Heart right ventricle (tissue), 16 donors: ENCODE measurements at regions not wholly inside any gene's neighbourhood (a gene's known extent, or its start where the extent isn't known, plus 50 kb on each side); places are given as distances from the start of the nearest gene placed in this dataset.

ENCODE experiments used
- ATAC-seq, 8 donors: fragments of 200-7000 bp; cut with Tn5 transposase; one replicate each; pipeline ENCODE4 v1.9.1; 2020; ENCODE audit warnings: mild to moderate bottlenecking in 8 of 8, moderate library complexity in 8 of 8, moderate number of reproducible peaks in 1 of 8
- DNase-seq, 2 donors: peaks; one replicate each; pipeline ENCODE4 v3.0.0-alpha.2; 2020
- H3K27ac ChIP-seq, 10 donors: fragments of 200-600 bp; sonication (generic) in 2 of 10; one replicate each; pipeline versions ENCODE4 v1.5.0 to v1.8.0; 2020 to 2022; ENCODE audit warnings: mild to moderate bottlenecking in 3 of 10
- H3K27me3 ChIP-seq, 7 donors: fragments of 200-600 bp; one replicate each; pipeline ENCODE4 v1.8.0; 2021 to 2022; ENCODE audit warnings: mild to moderate bottlenecking in 2 of 7
- H3K36me3 ChIP-seq, 9 donors: fragments of 200-600 bp; sonication (generic) in 1 of 9; one replicate each; pipeline versions ENCODE4 v1.5.0 to v1.8.0; 2020 to 2022; ENCODE audit warnings: mild to moderate bottlenecking in 2 of 9
- H3K4me1 ChIP-seq, 9 donors: fragments of 200-600 bp; sonication (generic) in 1 of 9; one replicate each; pipeline versions ENCODE4 v1.5.0 to v1.8.0; 2020 to 2022; ENCODE audit warnings: mild to moderate bottlenecking in 4 of 9
- H3K4me3 ChIP-seq, 10 donors: fragments of 200-600 bp; sonication (generic) in 2 of 10; one replicate each; pipeline versions ENCODE4 v1.5.0 to v1.8.0; 2020 to 2022; ENCODE audit warnings: mild to moderate bottlenecking in 7 of 10, moderate library complexity in 2 of 10
- H3K9me3 ChIP-seq, 11 donors: fragments of 200-600 bp in 10 of 11; sonication (generic) in 2 of 11; one replicate each; pipeline versions ENCODE4 v1.5.0 to v1.8.0; 2013 to 2022; ENCODE audit warnings: mild to moderate bottlenecking in 2 of 11, control low read depth in 1 of 11, moderate library complexity in 1 of 11
- WGBS, 2 donors: extraction: QIAGEN DNeasy Blood & Tissue Kit; methylation state at CpG; one replicate each; pipeline ENCODE4 v1.1.7; 2013; ENCODE audit warnings: inconsistent platforms in 1 of 2; 5-methylcytosine and 5-hydroxymethylcytosine counted together
- intact Hi-C, 10 donors: fragments of 100-400 bp; cut with DNase I; formaldehyde crosslinking; loops; one replicate each; pipeline versions ENCODE4 v1.11.1 to v1.14.2; 2022
- TF ChIP-seq, protein P1 (sequence below), 9 donors: fragments of 200-600 bp; sonication (generic) in 2 of 9; IDR thresholded peaks; one replicate each; pipeline versions ENCODE4 v1.5.0 to v1.8.0; 2021 to 2022; ENCODE audit warnings: antibody characterized with exemption in 9 of 9, mild to moderate bottlenecking in 5 of 9, moderate library complexity in 1 of 9
- donor health status: Arrhythmogenic right ventricular cardiomyopathy.
- donor health status: ischemic (EF 13 %, LVEDD 7.1; RV severe dilation, severe dysfunction).
- donor health status: healthy with polysubstance abuse.
- donor health status: DM: no; HTN: yes; CAD: no.
- donor health status: DM: no; HTN: no; CAD: no.
- donor health status: ischemic (EF 25% LVEDD 6.9; RV normal size, moderate dysfunction).
- donor health status: ischemic (EF 25% LVEDD 5.7; RV mildly dilated, moderate dysfunction).
- donor health status: healthy.
- donor health status: DM: yes; HTN: yes; CAD: no.
- donor health status: Ischemic cardiomyopathy.
- donor health status: ischemic (EF 35%, LVEDD 5.7; RV mildly dilated, moderate dysfunction).
- donor health status: nonischemic (EF 11% LVEDD 7.7; RV severe dilation, severe dysfunction).
- donor health status: DM: yes; HTN: yes; CAD: no.
- donor health status: PGD.
- donor health status: ischemic (EF 29% LVEDD 5.4; RV normal size, mild dysfunction).
- donor health status: nonischemic (EF 23%, LVEDD 6.1; RV moderate dilation, normal function).

DNA sequence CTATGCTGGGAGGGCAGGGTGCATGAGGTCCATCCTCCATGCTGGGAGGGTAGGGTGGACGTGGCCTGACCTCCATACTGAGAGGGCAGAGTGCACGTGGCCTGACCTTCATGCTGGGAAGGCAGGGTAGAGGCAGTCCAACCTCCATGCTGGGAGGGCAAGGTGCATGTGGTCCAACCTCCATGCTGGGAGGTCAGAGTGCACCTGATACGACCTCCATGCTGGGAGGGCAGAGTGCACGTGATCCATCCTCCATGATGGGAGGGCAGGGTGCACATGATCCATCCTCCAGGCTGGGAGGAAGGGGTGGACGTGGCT, 622.2 kb downstream of the BRD1 start:
- TF ChIP-seq, protein P1, sequence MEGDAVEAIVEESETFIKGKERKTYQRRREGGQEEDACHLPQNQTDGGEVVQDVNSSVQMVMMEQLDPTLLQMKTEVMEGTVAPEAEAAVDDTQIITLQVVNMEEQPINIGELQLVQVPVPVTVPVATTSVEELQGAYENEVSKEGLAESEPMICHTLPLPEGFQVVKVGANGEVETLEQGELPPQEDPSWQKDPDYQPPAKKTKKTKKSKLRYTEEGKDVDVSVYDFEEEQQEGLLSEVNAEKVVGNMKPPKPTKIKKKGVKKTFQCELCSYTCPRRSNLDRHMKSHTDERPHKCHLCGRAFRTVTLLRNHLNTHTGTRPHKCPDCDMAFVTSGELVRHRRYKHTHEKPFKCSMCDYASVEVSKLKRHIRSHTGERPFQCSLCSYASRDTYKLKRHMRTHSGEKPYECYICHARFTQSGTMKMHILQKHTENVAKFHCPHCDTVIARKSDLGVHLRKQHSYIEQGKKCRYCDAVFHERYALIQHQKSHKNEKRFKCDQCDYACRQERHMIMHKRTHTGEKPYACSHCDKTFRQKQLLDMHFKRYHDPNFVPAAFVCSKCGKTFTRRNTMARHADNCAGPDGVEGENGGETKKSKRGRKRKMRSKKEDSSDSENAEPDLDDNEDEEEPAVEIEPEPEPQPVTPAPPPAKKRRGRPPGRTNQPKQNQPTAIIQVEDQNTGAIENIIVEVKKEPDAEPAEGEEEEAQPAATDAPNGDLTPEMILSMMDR (IDR thresholded peaks at IDR 0.05), result no peak
- ATAC-seq (peak in 1 of 8 donors; percentile 38), DNase-seq (no peak)

GRCh38 chr22:49204599-49205482, 622.8 kb downstream of the BRD1 start:
- Histone ChIP-seq H3K9me3 (no peaks in the 10 kb centered on the region), H3K4me3 (no peak overlapping the region), H3K4me1 (peaks cover 0 to 4% (median 0%) of the 10 kb centered on the region in 9 donors), H3K36me3 (no peaks in the 10 kb centered on the region), H3K27me3 (peaks cover 0 to 27% (median 4%) of the 10 kb centered on the region in 7 donors), H3K27ac (no peak overlapping the region)
- TF ChIP-seq, protein P1 (IDR thresholded peaks at IDR 0.05), result no peak
- DNase-seq, result no peak
- no peak for ATAC-seq
- intact Hi-C loops, result no loop called here
- 83 to 86% methylated on average over 22 of the region's 22 CpGs for WGBS, 2 donors

More for the DNA sequence above, 622.2 kb downstream of the BRD1 start:
- H3K27ac ChIP-seq, result no peak overlapping the region
- no peaks in the 10 kb centered on the region for H3K36me3 ChIP-seq
- intact Hi-C loops, result no loop called here
- no peaks in the 10 kb centered on the region for H3K9me3 ChIP-seq
- no peak overlapping the region for H3K4me3 ChIP-seq
- peaks cover 0 to 4% (median 0%) of the 10 kb centered on the region in 9 donors for H3K4me1 ChIP-seq
- 59 to 65% methylated on average over 5 of the region's 5 CpGs for WGBS, 2 donors
- peaks cover 0 to 27% (median 3%) of the 10 kb centered on the region in 7 donors for H3K27me3 ChIP-seq

DNA sequence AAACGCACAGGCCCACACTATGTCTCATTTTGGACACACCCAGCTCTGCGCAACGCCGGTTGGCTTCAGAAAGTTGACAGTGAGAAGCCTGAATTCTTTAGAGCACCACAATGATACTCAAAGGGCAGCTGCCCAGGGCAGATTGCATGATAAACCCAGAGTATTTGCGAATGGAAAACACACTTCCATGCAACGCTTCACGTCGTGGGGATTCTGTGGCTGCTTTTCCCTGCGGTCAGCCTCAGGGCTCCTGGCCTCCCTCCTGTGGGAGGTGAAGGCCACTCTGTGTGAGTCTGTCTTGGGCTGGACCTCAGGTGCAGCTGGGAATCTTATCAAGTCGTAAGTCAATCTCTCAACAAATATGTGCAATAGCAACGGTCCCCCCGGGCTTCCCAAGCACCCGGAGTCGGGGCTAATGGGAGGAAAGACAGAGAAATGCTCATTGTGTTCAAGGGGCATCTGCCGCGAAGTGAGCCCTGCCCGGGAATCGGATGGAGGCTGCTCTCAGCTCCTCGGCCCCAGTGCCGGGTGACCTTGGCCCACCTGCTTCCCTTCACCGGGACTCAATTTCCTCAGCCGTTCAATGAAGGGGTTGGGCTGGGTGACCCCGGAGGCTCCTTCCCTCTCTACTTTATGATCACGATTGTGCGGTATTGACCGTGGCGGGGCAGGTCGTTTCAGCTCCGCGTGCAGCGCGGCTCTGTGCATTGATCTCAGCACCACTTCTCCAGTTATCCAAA, 623.6 kb downstream of the BRD1 start:
- peaks cover 0 to 28% (median 8%) of the 10 kb centered on the region in 7 donors for H3K27me3 ChIP-seq
- H3K27ac ChIP-seq, result no peak overlapping the region
- no peaks in the 10 kb centered on the region for H3K4me1 ChIP-seq
- TF ChIP-seq, protein P1 (IDR thresholded peaks at IDR 0.05), result no peak
- H3K9me3 ChIP-seq, result no peaks in the 10 kb centered on the region
- DNase-seq (no peak), ATAC-seq (no peak)
- no peak overlapping the region for H3K4me3 ChIP-seq
- WGBS, 2 donors, result 83% methylated on average over 32 of the region's 32 CpGs
- H3K36me3 ChIP-seq, result no peaks in the 10 kb centered on the region
- intact Hi-C loops, result no loop called here

- no peak overlapping the region for H3K27ac ChIP-seq
- ATAC-seq (no peak), DNase-seq (no peak)
- H3K4me3 ChIP-seq, result no peak overlapping the region
- TF ChIP-seq, protein P1 (IDR thresholded peaks at IDR 0.05), result no peak
- no peaks in the 10 kb centered on the region for H3K4me1 ChIP-seq
- no peaks in the 10 kb centered on the region for H3K9me3 ChIP-seq
- intact Hi-C loops, result no loop called here
- H3K36me3 ChIP-seq, result no peaks in the 10 kb centered on the region
- peaks cover 0 to 30% (median 13%) of the 10 kb centered on the region in 7 donors for H3K27me3 ChIP-seq
- WGBS, 2 donors, result 66 to 69% methylated on average over 38 of the region's 38 CpGs
Observed at GRCh38 chr22:49203091-49203858, 624.4 kb downstream of the BRD1 start.
